ENCODE measurements at regions not wholly inside any gene's neighbourhood (a gene's known extent, or its start where the extent isn't known, plus 50 kb on each side); places are given as distances from the start of the nearest gene placed in this dataset.
A peak's percentile ranks its signal among the peaks of the same experiment; 100 is the strongest.
"Not testable (repeated sequence)": the region's sequence is repeated elsewhere in the genome, so short reads cannot be mapped to it uniquely, and the experiment has no call there.

DNA sequence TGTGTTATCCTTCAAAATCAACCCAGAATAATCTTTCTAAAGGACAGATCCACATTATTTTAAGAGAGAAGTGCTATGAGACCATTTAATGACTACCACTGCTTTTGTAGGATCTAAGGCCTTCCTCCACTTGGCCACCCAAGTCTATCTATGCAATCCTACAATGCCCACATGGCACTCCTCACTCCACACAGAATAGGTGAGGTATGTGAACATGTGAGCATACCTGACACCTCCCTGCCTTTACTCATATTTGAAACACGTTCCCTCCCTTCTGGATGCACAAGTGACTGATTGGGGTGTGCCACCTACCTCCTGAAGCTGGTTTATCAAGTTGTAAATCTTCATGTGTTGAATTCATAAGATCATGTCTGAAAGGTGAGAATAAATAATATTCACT is 147.5 kb upstream of the KCTD7 start:
- H3K9ac ChIP-seq (ENCODE audit: low read length); H3K36me3 ChIP-seq (ENCODE audit: insufficient read depth, low read length); H3K4me1 Mint-ChIP-seq (ENCODE audit: low read depth, unreplicated experiment); DNase-seq (ENCODE audit: low read depth); H3K4me3 ChIP-seq (ENCODE audit: insufficient read depth, low read depth, low read length); FAIRE-seq; H3K79me2 ChIP-seq (ENCODE audit: insufficient read depth, low read length); H3K27ac ChIP-seq (ENCODE audit: low read depth, low read length); H3K4me2 ChIP-seq (ENCODE audit: low read length); H4K20me1 ChIP-seq (ENCODE audit: insufficient read depth, low read length); H2AFZ ChIP-seq (ENCODE audit: low read depth, low read length); H3K9me3 Mint-ChIP-seq (ENCODE audit: unreplicated experiment); H3K27me3 ChIP-seq (ENCODE audit: insufficient read depth, low read length); H3K4me3 Mint-ChIP-seq (ENCODE audit: unreplicated experiment); H3K4me1 ChIP-seq (ENCODE audit: insufficient read depth, low read length); H3K27me3 Mint-ChIP-seq (ENCODE audit: low read depth, unreplicated experiment); H3K9me3 ChIP-seq (ENCODE audit: insufficient read depth, low read depth, low read length); H3K27ac Mint-ChIP-seq (ENCODE audit: unreplicated experiment): not testable (repeated sequence)
- peaks cover 19% of the 10 kb centered on the region for H3K36me3 Mint-ChIP-seq (ENCODE audit: low read depth, unreplicated experiment)

DNA sequence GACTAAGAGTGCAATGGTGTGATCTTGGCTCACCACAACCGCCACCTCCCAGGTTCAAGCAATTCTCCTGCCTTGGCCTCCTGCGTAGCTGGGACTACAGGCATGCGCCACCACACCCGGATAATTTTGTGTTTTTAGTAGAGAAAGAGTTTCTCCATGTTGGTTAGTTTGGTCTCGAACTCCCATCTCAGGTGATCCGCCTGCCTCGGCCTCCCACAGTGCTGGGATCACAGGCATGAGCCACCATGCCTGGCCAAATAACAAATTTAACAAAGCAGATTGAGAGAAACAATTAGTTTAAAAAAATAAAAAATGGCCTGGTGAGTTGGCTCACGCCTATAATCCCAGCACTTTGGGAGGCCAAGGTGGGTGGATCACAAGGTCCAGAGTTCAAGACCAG is 139.6 kb upstream of the KCTD7 start:
- H3K36me3 Mint-ChIP-seq (ENCODE audit: low read depth, unreplicated experiment); H3K36me3 ChIP-seq (ENCODE audit: insufficient read depth, low read length); H3K79me2 ChIP-seq (ENCODE audit: insufficient read depth, low read length); H3K9me3 Mint-ChIP-seq (ENCODE audit: unreplicated experiment); H3K9ac ChIP-seq (ENCODE audit: low read length); H2AFZ ChIP-seq (ENCODE audit: low read depth, low read length); DNase-seq (ENCODE audit: low read depth); H3K4me2 ChIP-seq (ENCODE audit: low read length); H3K4me3 ChIP-seq (ENCODE audit: insufficient read depth, low read depth, low read length); H3K27me3 Mint-ChIP-seq (ENCODE audit: low read depth, unreplicated experiment); H3K27ac ChIP-seq (ENCODE audit: low read depth, low read length); H3K9me3 ChIP-seq (ENCODE audit: insufficient read depth, low read depth, low read length); H3K4me1 ChIP-seq (ENCODE audit: insufficient read depth, low read length); H3K4me3 Mint-ChIP-seq (ENCODE audit: unreplicated experiment); H4K20me1 ChIP-seq (ENCODE audit: insufficient read depth, low read length); FAIRE-seq; H3K27me3 ChIP-seq (ENCODE audit: insufficient read depth, low read length); H3K27ac Mint-ChIP-seq (ENCODE audit: unreplicated experiment): not testable (repeated sequence)
- peaks cover 11% of the 10 kb centered on the region for H3K4me1 Mint-ChIP-seq (ENCODE audit: low read depth, unreplicated experiment)

DNA sequence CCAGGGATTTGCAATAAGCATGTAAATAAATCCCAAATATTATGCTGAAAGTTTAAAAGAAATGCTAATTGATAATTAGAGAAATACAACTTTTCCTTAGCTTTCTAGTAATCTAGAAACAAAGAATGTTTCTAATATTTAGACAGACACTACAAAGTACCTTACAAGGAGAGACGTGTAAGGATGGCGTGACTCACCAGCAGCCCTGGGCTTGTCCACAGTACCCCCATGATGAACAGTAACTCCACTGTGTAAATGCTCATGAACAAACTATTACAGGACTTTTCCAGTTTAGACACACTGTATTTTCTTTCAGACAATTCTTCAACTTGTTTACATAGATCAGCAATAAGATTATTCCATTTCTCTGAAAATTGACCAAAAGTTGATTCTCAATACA is 138.9 kb upstream of the KCTD7 start:
- not testable (repeated sequence) for H3K79me2 ChIP-seq (ENCODE audit: insufficient read depth, low read length); H3K36me3 Mint-ChIP-seq (ENCODE audit: low read depth, unreplicated experiment); H3K4me3 ChIP-seq (ENCODE audit: insufficient read depth, low read depth, low read length); H3K4me2 ChIP-seq (ENCODE audit: low read length); H3K9me3 ChIP-seq (ENCODE audit: insufficient read depth, low read depth, low read length); H3K9ac ChIP-seq (ENCODE audit: low read length); H3K27me3 Mint-ChIP-seq (ENCODE audit: low read depth, unreplicated experiment); H2AFZ ChIP-seq (ENCODE audit: low read depth, low read length); H3K36me3 ChIP-seq (ENCODE audit: insufficient read depth, low read length); H3K27ac ChIP-seq (ENCODE audit: low read depth, low read length); H4K20me1 ChIP-seq (ENCODE audit: insufficient read depth, low read length); H3K4me1 ChIP-seq (ENCODE audit: insufficient read depth, low read length); FAIRE-seq; H3K4me3 Mint-ChIP-seq (ENCODE audit: unreplicated experiment); H3K27me3 ChIP-seq (ENCODE audit: insufficient read depth, low read length); H3K9me3 Mint-ChIP-seq (ENCODE audit: unreplicated experiment)
- DNase-seq (ENCODE audit: low read depth): peak; percentile 34
- Mint-ChIP-seq H3K4me1 (ENCODE audit: low read depth, unreplicated experiment) (peaks cover 11% of the 10 kb centered on the region), H3K27ac (ENCODE audit: unreplicated experiment) (peak overlapping the region; percentile 82)

DNA sequence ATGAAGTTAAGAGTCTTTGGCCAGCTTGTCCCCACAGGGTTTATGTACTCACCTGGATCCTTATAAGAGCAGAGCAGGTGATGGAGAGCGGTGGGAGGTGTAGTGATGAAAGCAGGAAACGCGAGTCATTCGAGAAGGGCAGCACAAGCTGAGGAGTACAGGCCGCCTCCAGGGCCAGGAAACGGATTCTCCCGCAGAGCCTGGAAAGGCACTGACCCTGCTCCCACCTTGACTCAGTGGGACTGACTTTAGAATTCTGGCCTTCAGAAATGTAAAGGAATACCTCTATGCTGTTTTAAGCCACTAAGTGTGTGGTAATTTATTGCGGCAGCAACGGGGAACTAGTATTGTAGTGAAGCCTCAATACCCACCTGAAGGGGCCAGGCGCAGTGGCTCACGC is 137.7 kb upstream of the KCTD7 start:
- H3K4me3 Mint-ChIP-seq (ENCODE audit: unreplicated experiment); DNase-seq (ENCODE audit: low read depth); H3K27me3 ChIP-seq (ENCODE audit: insufficient read depth, low read length); H3K36me3 Mint-ChIP-seq (ENCODE audit: low read depth, unreplicated experiment); H3K27ac Mint-ChIP-seq (ENCODE audit: unreplicated experiment); H3K79me2 ChIP-seq (ENCODE audit: insufficient read depth, low read length); H3K9me3 ChIP-seq (ENCODE audit: insufficient read depth, low read depth, low read length); H3K4me3 ChIP-seq (ENCODE audit: insufficient read depth, low read depth, low read length); H3K9me3 Mint-ChIP-seq (ENCODE audit: unreplicated experiment); H3K27ac ChIP-seq (ENCODE audit: low read depth, low read length); H3K9ac ChIP-seq (ENCODE audit: low read length); H2AFZ ChIP-seq (ENCODE audit: low read depth, low read length); H3K36me3 ChIP-seq (ENCODE audit: insufficient read depth, low read length); H3K4me1 ChIP-seq (ENCODE audit: insufficient read depth, low read length); H3K4me2 ChIP-seq (ENCODE audit: low read length); H4K20me1 ChIP-seq (ENCODE audit: insufficient read depth, low read length); H3K27me3 Mint-ChIP-seq (ENCODE audit: low read depth, unreplicated experiment); FAIRE-seq: not testable (repeated sequence)
- peaks cover 11% of the 10 kb centered on the region for H3K4me1 Mint-ChIP-seq (ENCODE audit: low read depth, unreplicated experiment)

DNA sequence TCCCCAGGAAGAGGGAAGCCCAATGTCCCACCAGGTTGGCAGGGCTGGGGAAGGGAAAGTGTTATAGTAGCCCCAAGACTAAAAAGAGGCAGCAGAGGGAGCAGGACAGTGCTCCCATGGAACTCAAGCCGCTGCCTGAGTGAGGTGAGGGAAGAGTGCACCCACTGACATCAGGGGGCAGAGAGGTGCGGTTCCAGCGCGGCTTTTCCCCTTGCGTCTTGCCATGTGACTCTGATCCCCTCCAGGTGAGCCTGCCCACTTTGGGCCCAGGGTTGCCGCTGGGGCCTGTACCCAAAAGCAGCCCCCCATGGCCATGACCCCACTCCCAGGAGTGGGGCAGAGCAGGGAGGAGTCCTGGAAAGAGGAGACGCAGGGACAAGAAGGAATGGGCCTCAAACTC is 136.3 kb upstream of the KCTD7 start:
- DNase-seq (ENCODE audit: low read depth); H3K4me1 ChIP-seq (ENCODE audit: insufficient read depth, low read length); H4K20me1 ChIP-seq (ENCODE audit: insufficient read depth, low read length); FAIRE-seq; H3K27me3 ChIP-seq (ENCODE audit: insufficient read depth, low read length); H3K9me3 ChIP-seq (ENCODE audit: insufficient read depth, low read depth, low read length); H3K27ac ChIP-seq (ENCODE audit: low read depth, low read length); H3K9ac ChIP-seq (ENCODE audit: low read length); H3K27me3 Mint-ChIP-seq (ENCODE audit: low read depth, unreplicated experiment); H3K36me3 ChIP-seq (ENCODE audit: insufficient read depth, low read length); H3K79me2 ChIP-seq (ENCODE audit: insufficient read depth, low read length); H3K9me3 Mint-ChIP-seq (ENCODE audit: unreplicated experiment); H2AFZ ChIP-seq (ENCODE audit: low read depth, low read length); H3K36me3 Mint-ChIP-seq (ENCODE audit: low read depth, unreplicated experiment): not testable (repeated sequence)
- Mint-ChIP-seq H3K4me3 (ENCODE audit: unreplicated experiment) (peak overlapping the region; percentile 92), H3K27ac (ENCODE audit: unreplicated experiment) (peak overlapping the region; percentile 99), H3K4me1 (ENCODE audit: low read depth, unreplicated experiment) (peaks cover 11% of the 10 kb centered on the region)
- peak overlapping the region; percentile 79 for H3K4me3 ChIP-seq (ENCODE audit: insufficient read depth, low read depth, low read length)
- H3K4me2 ChIP-seq (ENCODE audit: low read length): peak overlapping the region; percentile 91
